ENCODE measurements at regions not wholly inside any gene's neighbourhood (a gene's known extent, or its start where the extent isn't known, plus 50 kb on each side); places are given as distances from the start of the nearest gene placed in this dataset.

GRCh38 chr13:100767192-100767591 lies 92.6 kb upstream of the TMTC4 start:
- TF ChIP-seq GATA3 (IDR thresholded peaks at IDR 0.05; ENCODE audit: low read depth, low read length) (no peak), GATA2 (IDR thresholded peaks at IDR 0.05; ENCODE audit: low read depth, low read length) (no peak)
